GM21390 (cell line): ENCODE measurements at regions not wholly inside any gene's neighbourhood (a gene's known extent, or its start where the extent isn't known, plus 50 kb on each side); places are given as distances from the start of the nearest gene placed in this dataset.

Source experiments
- ATAC-seq: cut with Tn5 transposase; IDR thresholded peaks from one replicate; pipeline ENCODE4 v1.9.1; 2021; ENCODE audit not compliant: unreplicated experiment

DNA sequence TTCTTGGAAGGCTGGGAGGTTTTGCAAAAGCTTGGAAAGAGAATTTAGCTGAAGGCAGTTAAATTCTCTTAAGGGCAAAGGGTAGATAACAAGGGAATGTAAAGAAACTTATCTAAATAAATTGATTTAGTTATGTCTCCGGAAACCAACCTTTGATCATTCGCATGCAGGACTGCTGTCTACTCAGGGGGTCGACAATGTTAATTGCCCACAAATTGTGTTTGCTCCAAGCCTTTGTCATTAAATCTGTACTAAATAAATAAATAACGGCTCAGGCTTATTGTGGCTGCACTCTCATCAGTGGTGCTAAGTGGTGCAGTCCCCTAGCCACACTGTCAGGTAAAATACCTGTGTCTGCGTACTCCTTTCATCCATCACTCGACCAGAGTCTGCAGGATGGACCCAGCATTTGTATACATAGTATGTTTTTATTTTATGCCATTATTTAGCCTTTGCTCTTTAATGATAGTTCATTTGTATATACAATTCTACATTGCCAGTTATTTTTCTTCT lies 497.4 kb upstream of the RASGRP1 start:
- no peak for ATAC-seq

DNA sequence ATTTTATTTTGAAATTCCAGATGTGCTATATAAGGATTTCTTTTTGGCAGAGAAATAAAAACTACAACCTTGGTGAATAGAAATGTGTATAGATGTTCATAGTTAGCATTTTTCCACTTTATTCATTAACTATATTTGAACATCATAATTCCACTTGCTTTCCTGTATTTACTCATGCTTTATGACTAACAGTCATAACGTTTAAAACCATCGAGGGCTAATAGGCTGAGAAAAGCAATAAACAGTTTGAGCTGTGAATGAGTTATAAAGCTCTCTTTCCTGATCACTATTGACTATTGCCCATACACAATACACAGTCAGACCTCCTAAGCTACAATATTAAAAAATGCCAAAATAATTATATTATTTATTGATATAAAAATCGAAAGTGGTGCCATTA lies 502.1 kb upstream of the RASGRP1 start:
- no peak for ATAC-seq

DNA sequence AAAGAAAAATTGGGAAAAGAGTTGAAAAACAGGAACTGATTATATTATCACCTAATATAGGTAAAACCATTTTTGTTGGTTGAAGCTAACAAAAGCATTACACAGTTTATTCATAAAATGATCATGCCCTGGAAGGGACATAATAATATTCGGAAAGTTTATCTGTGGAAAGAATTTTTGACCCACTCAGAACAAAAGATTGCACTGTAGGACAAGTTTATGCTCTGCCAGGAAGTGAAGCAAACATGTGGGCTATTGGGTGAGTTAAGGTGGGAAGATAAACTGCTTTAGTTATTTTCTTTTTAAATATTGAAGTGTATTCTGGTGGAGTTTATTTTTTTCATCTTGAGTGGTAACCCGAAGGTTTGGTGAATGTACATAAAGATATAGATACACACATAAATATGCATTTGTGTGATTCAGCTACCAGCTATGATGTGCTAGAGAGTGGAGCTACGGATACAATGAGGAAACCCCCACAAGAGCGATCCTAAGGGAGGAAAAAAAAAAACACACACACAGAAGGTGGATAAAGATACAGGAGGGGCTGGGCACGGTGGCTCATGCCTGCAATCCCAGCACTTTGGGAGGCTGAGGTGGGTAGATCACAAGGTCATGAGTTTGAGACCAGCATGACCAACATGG lies 506.4 kb upstream of the THBS1 start:
- no peak for ATAC-seq

DNA sequence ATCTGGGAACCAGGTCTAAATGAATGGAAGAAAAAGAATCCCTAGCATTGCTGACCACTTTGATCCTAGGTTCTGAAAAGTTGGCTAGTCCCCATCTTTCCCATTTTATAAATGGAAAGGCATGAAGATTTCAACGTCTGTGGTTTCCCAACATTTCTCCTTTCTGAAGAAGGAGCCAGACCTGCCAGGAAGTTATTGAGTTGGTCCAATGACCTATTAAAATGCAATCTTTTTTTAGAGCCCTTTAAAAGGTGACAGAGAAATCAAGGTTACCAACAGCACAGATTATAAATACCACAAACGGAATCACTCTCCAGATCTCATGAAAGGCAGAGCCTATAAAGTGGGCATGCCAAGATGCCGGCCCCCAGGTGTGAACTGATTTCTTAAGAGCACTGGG lies 505.6 kb upstream of the THBS1 start:
- ATAC-seq, result no peak

DNA sequence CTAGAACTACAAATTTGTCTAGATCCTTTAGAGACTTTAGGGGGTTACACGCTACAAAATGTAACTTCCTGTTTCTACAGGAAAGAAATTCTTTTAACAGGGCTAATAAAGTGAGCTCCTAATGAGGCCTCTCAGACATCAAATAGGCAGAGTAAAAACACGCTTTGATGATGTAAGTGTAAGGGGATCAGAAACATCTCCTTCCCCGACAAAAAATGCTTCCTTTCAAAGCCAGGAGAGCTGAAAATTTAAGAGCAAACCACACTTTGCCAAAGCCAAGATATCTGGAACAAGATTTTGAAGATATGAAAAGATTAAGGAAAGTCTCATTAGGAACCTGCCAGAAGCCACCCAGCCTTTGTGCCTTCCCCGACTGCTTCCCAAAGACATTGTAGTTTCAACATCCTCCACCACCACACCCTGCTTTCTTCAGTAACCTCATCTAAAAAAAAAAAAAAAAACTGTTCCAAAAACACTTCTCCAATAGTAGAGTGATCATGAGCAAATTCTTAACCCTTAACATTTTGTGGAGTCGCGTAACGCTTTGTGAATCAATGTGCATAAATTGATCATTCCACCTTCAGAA lies 505.0 kb upstream of the THBS1 start:
- ATAC-seq, result no peak

DNA sequence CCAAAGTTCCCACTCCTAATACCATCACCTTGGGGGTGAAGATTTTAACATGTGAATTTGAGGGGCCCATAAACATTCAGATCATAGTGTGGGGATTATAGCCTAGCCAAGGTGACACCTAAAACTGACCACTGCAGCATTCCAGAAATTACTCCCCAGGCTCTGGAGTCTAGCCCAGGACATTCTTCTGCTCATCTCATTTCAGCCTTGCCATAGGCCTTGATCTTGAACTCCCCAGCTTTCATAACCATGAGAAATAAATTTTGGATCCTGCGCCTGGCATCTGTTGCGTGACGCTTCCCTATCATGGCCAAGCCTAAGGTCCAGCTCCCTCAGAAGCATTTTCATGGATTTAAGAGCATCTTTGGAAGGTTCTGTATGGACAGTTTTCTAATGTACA lies 502.9 kb upstream of the THBS1 start:
- ATAC-seq, result no peak

DNA sequence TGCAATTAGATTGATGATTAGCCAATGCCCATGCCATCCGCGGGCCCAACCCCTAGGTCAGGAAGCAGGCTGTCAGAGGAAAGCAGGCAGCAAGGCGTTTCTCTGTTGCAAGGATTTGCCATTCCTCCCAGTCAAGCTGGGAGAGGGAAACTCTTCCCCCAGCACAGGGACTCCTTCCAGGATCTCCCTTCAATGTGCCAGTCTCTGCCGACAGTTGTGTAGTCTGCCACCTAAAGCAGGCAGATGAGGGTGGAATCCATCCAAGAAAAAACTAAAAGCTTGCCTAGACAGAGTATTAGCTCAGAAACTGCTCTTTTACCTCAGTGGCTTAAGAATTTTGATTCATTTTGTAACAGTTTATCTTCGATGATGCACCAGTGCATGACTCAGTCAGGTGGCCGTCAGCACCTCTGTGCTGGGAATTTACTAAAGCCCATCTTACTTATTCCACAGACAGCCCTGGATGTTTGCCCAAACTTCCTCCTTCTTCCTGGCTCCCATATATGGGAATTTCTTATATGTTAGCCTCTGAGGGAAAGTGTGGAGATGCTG lies 501.5 kb upstream of the THBS1 start:
- no peak for ATAC-seq

DNA sequence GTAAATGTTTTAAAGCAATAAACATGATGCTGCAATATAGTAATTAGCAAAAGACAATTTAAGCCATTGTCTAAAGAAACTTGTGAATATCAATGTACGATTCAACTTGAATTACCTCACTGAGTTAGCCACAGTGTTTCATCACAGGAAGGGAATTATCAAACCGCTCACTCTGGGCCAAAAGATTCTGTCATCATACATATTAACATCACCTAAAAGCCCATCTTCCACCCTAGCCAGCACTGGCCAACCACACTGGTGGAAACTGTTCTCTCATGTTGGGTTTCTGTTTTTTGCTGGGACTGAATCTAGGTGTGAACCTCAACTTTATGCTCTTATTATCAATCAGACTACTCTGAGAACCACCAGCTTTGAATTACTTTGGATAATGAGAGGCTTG lies 497.7 kb upstream of the THBS1 start:
- ATAC-seq, result no peak

DNA sequence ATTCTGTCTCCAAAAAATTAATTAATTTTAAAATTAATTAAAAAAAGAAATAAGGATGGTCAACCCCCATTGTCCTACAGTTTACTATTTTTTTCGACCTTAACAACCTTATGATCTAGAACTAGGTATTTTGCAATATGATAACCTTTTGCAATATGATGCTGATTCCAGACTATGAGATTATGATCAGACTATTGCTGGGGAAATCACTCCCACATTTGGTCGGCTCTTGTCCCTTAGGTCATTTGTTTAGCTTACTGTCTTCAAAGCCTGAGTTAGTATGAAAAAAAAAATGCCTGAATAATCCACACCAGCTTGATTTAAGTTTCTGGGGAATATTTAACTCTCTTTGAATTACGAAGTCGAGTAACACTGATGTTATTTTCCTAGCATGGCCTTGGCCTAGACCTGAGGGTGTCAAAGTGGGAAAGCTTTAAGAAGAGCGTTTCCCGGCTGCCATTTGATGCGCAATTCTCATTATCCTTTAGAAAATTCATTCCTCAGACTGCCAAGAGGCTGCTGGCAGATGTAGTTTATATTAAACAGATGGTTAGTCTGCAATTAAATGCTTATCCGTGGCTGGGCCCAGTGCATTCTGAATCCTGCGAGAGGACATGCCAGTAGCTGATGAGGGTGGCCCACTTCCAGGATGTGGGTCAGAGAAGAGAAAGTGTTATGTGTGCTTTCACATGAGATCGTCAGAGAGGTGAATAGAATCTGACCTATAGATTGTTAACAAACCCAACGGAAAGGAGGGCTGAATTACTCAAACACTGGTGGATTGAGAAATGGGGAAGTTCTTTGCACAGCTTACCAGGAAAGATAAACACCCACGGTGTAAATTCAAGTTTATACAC lies 496.0 kb upstream of the THBS1 start:
- no peak for ATAC-seq

DNA sequence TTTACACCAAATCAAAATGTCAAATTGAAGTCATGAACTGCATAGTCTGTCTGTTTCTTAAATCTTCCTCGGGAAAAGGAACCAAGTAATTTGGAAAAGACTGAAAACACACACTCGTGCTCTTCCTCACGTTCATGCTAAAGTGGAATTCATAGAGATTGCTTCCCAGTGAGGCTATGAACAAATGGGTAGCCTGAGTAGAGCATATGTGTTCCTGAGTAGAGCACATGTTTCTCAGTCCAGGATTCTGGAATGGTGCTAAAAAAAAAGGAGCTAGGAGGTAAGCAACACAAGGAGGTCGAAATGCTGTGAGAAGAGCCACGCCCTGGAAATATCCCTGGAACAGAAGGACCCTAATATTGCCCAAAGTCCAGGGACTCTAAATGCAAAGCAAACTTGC lies 494.2 kb upstream of the THBS1 start:
- no peak for ATAC-seq

DNA sequence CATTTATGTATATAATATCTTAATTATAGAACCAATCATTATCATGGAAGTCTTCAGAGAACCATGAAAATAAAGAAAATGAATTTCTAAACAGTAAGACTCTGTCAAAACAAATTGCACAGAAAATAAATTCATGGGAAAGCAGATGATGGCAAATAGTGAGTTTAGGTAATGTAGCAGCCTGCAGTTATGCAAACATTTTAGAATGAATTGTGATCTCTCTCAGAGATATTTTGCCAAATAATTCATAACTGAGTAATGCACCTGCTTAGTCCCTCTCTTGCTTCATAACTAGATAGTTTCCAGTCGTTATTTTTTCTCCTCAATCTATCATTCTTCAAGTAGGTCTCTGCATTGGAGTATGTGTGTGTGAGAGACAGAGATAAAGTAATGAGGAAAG lies 492.7 kb upstream of the THBS1 start:
- no peak for ATAC-seq

DNA sequence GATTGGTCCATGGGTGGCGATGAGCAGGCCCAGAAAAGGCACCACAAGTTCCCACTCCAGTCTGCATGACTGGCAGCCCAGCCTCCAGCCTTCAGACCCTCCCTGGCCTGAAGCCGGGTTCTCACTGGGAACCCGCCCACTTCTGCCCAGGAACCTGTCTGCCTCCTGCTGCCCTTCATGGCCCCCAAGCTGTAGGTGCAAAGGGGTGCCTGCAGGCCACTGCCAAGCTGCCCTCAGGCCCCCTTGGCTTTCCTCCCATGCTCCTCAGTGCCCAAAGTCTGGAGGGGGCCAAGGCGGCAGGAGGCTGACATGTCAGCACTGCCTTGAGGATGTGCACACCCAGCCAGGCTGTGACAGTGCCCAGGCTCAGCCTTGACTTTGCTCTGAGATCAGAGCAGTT lies 488.5 kb upstream of the THBS1 start:
- no peak for ATAC-seq

DNA sequence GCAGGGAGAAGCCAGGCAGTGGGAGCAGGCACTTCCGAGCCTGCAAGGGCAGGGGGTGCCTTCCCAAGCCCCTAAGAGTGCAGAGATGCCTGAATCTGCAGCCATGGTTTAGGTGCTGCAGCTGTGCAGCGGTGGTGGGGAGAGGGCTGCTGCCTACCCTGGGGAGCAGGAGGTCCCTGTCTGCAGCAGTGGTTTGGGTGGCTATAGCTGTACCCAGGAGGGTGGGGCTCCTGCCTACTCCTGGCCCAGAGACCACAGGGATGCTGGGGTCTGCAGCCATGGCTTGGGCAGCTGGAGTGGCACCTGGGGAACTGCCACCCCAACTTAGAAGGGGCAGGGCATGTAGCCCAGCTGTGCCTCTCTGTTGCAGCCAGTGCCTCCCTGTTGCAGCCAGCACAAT lies 488.1 kb upstream of the THBS1 start:
- no peak for ATAC-seq

DNA sequence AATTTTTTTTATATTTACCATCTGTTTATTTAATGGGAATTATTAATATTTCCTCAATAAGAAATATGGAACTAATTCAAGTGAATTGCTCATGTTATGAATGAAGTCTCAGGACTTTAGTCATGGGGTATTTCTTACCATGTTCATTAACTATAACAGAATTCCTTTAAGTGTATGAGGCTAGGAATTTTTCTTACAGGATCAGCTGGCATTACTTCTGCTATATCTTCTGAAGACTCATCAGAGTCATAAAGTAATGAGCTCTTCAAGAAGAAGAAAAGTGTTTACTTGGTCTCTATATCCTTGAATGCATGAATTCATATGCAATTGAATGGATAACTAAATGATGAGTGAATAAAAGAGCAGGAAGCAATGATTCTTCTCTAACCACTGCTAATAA lies 486.8 kb upstream of the THBS1 start:
- no peak for ATAC-seq

DNA sequence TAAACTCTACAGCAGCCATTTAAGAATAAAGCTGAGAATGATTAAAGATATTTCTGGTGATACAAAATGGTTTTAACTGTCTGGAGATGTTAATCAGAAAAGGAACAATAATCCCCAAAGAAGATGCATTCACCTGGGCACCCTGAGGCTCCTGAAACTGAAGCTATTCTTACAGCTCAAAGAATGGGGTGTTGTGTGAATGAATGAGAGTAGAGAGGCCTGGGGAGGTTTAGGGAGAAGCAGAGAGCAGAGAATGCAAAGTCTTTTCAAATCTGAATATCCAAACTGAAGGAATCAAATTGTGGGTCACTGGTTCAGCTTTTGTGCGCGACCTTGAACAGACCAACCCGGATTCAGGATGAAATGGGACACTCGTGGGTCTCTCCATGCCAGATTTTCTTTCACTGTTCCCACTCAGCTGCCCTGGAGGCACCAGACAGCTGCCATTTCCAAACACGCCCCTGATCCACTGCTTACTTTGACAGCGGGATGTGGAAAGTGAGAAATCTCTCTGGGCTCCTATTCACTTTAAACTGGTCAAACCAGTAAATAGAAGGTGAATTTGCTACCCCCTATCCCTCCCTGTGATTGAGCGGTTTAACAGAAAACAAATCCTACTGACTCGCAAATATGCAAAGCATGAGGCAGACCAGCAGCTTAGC lies 485.5 kb upstream of the THBS1 start:
- ATAC-seq, result no peak

DNA sequence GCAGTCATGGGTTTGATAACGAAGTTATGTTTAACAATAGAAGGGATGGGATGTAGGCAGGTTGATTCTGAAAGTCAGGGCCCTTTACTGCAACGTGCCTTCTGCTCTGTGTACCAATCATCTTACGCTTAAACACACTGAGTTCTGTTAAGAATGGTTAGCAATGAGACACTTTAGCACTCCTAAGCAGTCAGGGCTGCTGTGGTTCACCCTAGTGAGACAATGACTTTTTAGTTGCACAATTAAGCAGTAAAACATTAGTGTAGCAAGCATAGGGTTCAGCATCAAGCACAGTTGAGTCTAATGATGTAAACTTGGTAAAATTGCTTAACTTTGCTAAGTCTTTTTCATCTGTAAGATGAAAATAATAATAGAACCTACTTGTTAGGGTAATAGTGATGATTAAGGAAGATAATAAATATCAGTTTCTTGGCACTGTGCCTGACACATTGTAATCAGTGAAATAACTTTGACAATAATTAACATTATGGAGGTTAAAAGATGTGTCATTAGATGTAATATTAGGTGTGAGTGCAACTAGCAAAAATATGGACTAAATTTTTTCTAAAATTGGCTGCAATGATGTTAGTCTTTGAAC lies 484.2 kb upstream of the THBS1 start:
- no peak for ATAC-seq

DNA sequence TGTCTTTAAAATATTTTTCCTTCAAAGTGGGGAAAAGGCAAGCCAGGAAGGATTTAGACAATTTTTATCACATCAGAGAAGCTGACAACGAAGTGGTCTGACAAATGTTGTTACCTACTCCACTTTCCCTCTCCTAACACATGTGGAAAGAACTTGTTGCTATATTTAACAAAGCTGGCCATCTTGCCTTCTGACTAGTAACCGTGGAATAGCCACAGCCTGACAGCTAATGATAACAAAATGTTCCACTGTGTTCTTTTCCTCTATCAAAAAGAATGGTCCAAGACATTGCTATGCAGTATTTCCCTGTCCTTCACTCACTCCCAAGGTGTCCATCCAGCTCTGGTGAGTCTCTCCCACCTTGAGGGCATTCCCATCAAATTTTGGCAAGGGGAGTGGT lies 481.4 kb upstream of the THBS1 start:
- no peak for ATAC-seq

DNA sequence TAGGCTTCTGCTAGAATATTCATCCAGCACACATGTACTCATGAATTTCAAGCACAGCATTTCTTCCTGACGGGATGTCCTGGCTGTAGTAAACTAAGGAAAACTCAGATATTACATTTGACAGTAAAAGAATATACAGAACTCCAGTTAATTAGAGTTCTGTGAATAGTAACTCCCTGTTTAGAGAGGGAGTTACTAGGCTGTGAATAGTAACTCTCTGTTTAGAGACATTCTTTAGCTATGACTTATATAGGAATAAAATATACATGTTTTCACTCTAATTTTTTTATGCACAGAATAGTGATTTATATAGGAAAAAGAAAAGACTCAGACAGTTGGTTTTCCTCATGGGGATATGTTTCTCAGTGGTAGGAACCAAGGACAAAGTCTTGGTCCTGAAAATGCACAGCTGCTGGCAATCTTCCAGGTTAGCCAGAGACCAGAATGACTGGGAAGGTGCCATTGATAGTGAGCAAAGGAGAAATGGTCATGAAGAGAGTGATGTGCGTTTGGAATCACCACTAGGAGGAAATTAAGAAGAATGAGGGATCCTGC lies 480.7 kb upstream of the THBS1 start:
- no peak for ATAC-seq

DNA sequence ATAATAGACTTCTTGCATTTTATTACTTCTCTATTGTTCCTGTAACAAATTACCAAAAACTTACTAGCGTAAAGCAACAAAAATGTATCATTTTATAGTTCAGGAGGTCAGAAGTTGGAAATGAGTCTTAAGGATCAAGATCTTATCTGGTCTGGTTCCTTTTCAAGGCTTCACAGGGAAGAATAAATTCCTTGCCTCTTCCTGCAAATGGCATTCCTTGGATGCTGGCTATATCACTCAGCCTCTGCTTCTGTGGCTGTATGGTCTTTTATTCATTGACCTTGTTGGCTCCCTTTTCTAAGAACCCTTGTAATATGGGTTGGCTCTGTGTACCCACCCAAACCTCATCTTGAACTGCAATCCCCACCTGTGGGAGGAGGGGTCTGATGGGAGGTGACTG lies 478.4 kb upstream of the THBS1 start:
- ATAC-seq, result no peak

DNA sequence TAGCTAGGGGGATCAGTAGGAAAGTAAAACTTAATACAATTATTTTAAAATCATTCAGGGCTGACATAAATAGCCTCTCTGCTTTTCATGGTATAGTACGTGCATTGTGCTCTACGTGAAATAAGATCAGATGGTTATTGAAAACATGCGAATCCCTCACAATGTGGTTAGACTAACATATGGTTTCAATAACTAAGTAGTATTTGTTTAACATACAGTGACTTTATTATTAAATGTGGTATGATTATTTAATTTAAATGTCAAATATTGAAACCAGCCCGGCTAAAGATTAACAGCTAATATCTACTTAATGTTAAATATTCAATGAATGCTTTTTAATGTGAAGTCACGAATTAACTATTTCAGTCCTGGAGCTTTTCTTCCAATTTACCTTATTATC lies 473.9 kb upstream of the THBS1 start:
- ATAC-seq, result no peak

DNA sequence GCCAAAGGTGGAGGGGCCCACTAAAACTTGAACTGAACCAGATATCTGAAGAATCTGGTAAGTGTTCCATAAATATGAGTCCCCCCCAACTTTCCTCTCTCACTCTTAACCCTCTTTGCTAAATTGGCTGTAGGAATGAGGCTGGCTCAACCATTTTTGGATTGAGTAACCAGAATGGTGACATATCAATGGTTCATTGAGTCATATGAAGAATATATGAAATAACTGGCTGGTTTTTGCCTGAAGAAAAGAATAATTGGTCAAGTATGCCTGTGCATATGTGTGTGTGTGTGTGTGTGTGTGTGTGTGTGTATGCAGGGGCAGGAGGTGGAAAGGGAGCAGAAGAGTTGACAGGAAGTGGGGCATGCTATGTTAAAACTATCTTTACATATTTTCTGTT lies 472.9 kb upstream of the THBS1 start:
- no peak for ATAC-seq
